Endodermal cell (in vitro differentiated cells): ENCODE measurements at regions not wholly inside any gene's neighbourhood (a gene's known extent, or its start where the extent isn't known, plus 50 kb on each side); places are given as distances from the start of the nearest gene placed in this dataset.

Source experiments
- DNase-seq: peaks from one replicate; pipeline ENCODE4 v3.0.0-alpha.2; 2017
- H3K27ac ChIP-seq: 2 replicates; pipeline ENCODE4 v1.5.1; 2013; ENCODE audit warnings: mild to moderate bottlenecking, low read depth, low read length, moderate library complexity
- H3K27me3 ChIP-seq: 2 replicates; pipeline ENCODE4 v1.6.1; 2013; ENCODE audit warnings: mild to moderate bottlenecking, low read length, moderate library complexity; ENCODE audit not compliant: insufficient read depth, control insufficient read depth, poor library complexity, severe bottlenecking
- H3K36me3 ChIP-seq: 2 replicates; pipeline ENCODE4 v1.7.0; 2013; ENCODE audit warnings: mild to moderate bottlenecking, low read length, moderate library complexity; ENCODE audit not compliant: control insufficient read depth, insufficient read depth
- H3K4me1 ChIP-seq: one replicate; pipeline ENCODE4 v1.7.0; 2013; ENCODE audit warnings: low read length; ENCODE audit not compliant: control insufficient read depth, insufficient read depth
- H3K4me3 ChIP-seq: 2 replicates; pipeline ENCODE4 v1.5.1; 2013; ENCODE audit warnings: mild to moderate bottlenecking, low read length, moderate library complexity
- H3K9ac ChIP-seq: 2 replicates; pipeline ENCODE4 v1.6.1; 2013; ENCODE audit warnings: mild to moderate bottlenecking, low read length, moderate library complexity; ENCODE audit not compliant: poor library complexity, severe bottlenecking; ENCODE audit errors: extremely low read depth
- H3K9me3 ChIP-seq: 2 replicates; pipeline ENCODE4 v1.6.1; 2013; ENCODE audit warnings: mild to moderate bottlenecking, low read length, moderate library complexity; ENCODE audit not compliant: control insufficient read depth
- H3K27ac Mint-ChIP-seq: 2 replicates; pipeline ENCODE4 v1.8.0; 2020; ENCODE audit warnings: mixed read lengths
- H3K27me3 Mint-ChIP-seq: 2 replicates; pipeline ENCODE4 v1.8.0; 2021; ENCODE audit warnings: mild to moderate bottlenecking, mixed read lengths; ENCODE audit not compliant: insufficient read depth
- H3K36me3 Mint-ChIP-seq: 2 replicates; pipeline ENCODE4 v1.8.0; 2020; ENCODE audit warnings: low read depth, mixed read lengths
- H3K4me1 Mint-ChIP-seq: 2 replicates; pipeline ENCODE4 v1.8.0; 2020; ENCODE audit warnings: mixed read lengths
- H3K4me3 Mint-ChIP-seq: 2 replicates; pipeline ENCODE4 v1.8.0; 2020; ENCODE audit warnings: mild to moderate bottlenecking, moderate library complexity, mixed read lengths
- H3K9me3 Mint-ChIP-seq: 2 replicates; pipeline ENCODE4 v1.8.0; 2020; ENCODE audit warnings: mild to moderate bottlenecking, mixed read lengths
- CTCF ChIP-seq: fragments of 200-600 bp; sonication (generic); conservative IDR thresholded peaks from 2 replicates; pipeline ENCODE4 v1.5.0; 2021; ENCODE audit warnings: antibody characterized with exemption, mild to moderate bottlenecking
- WGBS, 2 experiments: methylation state at CpG; one replicate each; pipeline versions ENCODE4 v1.1.5 to v1.1.7; 2013; ENCODE audit warnings: missing lambda C conversion rate in 2 of 2, mixed read lengths in 1 of 2; ENCODE audit not compliant: insufficient coverage in 1 of 2, insufficient read length in 1 of 2; 5-methylcytosine and 5-hydroxymethylcytosine counted together

DNA sequence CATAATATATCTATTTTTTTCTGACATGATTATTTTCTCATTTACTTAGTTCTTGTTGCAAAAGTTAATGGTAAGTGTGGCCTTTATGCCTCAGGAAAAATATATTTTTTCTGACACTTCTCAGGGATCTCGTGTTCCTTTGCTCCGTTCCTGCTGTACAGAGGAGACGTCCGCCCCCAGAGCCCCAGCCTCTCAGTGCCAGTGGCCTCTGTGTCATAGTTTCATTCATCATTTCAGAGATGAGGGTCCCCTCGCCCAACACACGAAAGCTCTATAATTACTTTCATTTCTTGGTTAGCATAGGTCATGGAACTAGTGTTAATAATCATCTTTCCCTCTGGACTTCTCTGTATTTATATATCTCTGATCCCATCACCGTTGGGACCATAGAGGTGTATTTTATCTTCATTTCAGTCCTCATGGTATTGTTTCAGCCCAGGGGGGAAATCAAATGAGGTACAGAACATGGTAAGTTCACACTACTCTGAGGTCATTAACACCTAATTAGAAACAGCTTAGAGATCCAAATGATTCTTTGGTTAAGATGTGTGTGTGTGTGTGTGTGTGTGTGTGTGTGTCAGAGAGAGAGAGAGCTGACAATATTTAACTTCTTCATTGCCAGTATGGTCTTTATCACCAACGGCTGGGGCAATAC, 631.1 kb upstream of the TENM3 start:
- no peak overlapping the region for H3K4me3 Mint-ChIP-seq
- no peak for TF ChIP-seq CTCF
- no peak overlapping the region for H3K27ac Mint-ChIP-seq
- Histone ChIP-seq H3K4me3 (no peak overlapping the region), H3K9me3 (no peaks in the 10 kb centered on the region), H3K9ac (no peak overlapping the region), H3K27ac (no peak overlapping the region), H3K36me3 (no peaks in the 10 kb centered on the region), H3K4me1 (no peaks in the 10 kb centered on the region), H3K27me3 (no peaks in the 10 kb centered on the region)
- DNase-seq = peak; percentile 74
- H3K4me1 Mint-ChIP-seq = peaks cover 31% of the 10 kb centered on the region
- 85 to 95% methylated on average over 5 to 8 of the region's 8 CpGs for WGBS, 2 experiments
- H3K36me3 Mint-ChIP-seq = no peaks in the 10 kb centered on the region
- H3K9me3 Mint-ChIP-seq = no peaks in the 10 kb centered on the region
- peaks cover 4% of the 10 kb centered on the region for H3K27me3 Mint-ChIP-seq

- H3K9me3 Mint-ChIP-seq = no peaks in the 10 kb centered on the region
- no peak overlapping the region for H3K9ac ChIP-seq
- no peaks in the 10 kb centered on the region for H3K36me3 Mint-ChIP-seq
- no peak overlapping the region for H3K4me3 ChIP-seq
- H3K27ac Mint-ChIP-seq = no peak overlapping the region
- H3K4me1 Mint-ChIP-seq = peaks cover 35% of the 10 kb centered on the region
- no peaks in the 10 kb centered on the region for H3K36me3 ChIP-seq
- H3K27me3 ChIP-seq = no peaks in the 10 kb centered on the region
- no peak overlapping the region for H3K4me3 Mint-ChIP-seq
- 84 to 86% methylated on average over 2 to 6 of the region's 6 CpGs for WGBS, 2 experiments
- H3K4me1 ChIP-seq = peaks cover 1% of the 10 kb centered on the region
- DNase-seq = peak; percentile 58
- no peak for TF ChIP-seq CTCF
- no peaks in the 10 kb centered on the region for H3K9me3 ChIP-seq
- no peak overlapping the region for H3K27ac ChIP-seq
- H3K27me3 Mint-ChIP-seq = peaks cover 4% of the 10 kb centered on the region
Measured at GRCh38 chr4:181613200-181613599, 630.0 kb upstream of the TENM3 start.

GRCh38 chr4:181618038-181618618, 625.1 kb upstream of the TENM3 start:
- Histone ChIP-seq H3K9ac (no peak overlapping the region), H3K9me3 (no peaks in the 10 kb centered on the region), H3K27ac (no peak overlapping the region), H3K36me3 (no peaks in the 10 kb centered on the region), H3K4me1 (peaks cover 3% of the 10 kb centered on the region), H3K27me3 (no peaks in the 10 kb centered on the region), H3K4me3 (no peak overlapping the region)
- Mint-ChIP-seq H3K27me3 (no peaks in the 10 kb centered on the region), H3K4me1 (peaks cover 19% of the 10 kb centered on the region), H3K27ac (no peak overlapping the region), H3K9me3 (no peaks in the 10 kb centered on the region), H3K36me3 (no peaks in the 10 kb centered on the region), H3K4me3 (no peak overlapping the region)
- 89 to 90% methylated on average over 5 to 6 of the region's 6 CpGs for WGBS, 2 experiments
- no peak for TF ChIP-seq CTCF
- no peak for DNase-seq
